GM12878 (cell line): ENCODE measurements at regions not wholly inside any gene's neighbourhood (a gene's known extent, or its start where the extent isn't known, plus 50 kb on each side); places are given as distances from the start of the nearest gene placed in this dataset.

Experiments
- ATAC-seq: fragments of 200-7000 bp; cut with Tn5 transposase; 3 replicates; pipeline ENCODE4 v1.9.1; 2020; ENCODE audit warnings: mild to moderate bottlenecking, moderate library complexity
- BruUV-seq: library from RNA; stranded (reverse); fragments of 400-500 nt; replicated peaks from 2 replicates; lab custom pipeline; 2021; lab: Mats Ljungman, UMichigan
- CTCF ChIA-PET: fragments of 300-600 bp; sonication (Branson Sonifier 250); formaldehyde crosslinking; extraction: SDS; loops from one replicate; lab custom pipeline; 2021; ENCODE audit warnings: inconsistent platforms; lab: Yijun Ruan, JAX
- POLR2A ChIA-PET: fragments of 350-600 bp; formaldehyde crosslinking; extraction: SDS; loops from one replicate; lab custom pipeline; 2021; ENCODE audit warnings: inconsistent platforms; lab: Charles Lee
- RAD21 ChIA-PET: fragments of 300-600 bp; sonication (Branson Sonifier 250); formaldehyde crosslinking; loops from one replicate; lab custom pipeline; 2023; ENCODE audit warnings: antibody characterized with exemption; ENCODE audit not compliant: unreplicated experiment; lab: Charles Lee
- SMC1A ChIA-PET: fragments of 300-600 bp; sonication (Branson Sonifier 250); formaldehyde crosslinking; loops from one replicate; lab custom pipeline; 2023; ENCODE audit not compliant: unreplicated experiment, uncharacterized antibody; lab: Charles Lee
- DNase-seq: peaks from one replicate; pipeline ENCODE4 v3.0.0-alpha.2; 2011; ENCODE audit warnings: low read depth, low spot score
- FAIRE-seq: peaks from 3 replicates; lab custom pipeline; 2011; peaks lifted over from hg19 to GRCh38; lab: Jason Lieb, UNC
- H2AFZ ChIP-seq: 2 replicates; pipeline ENCODE4 v1.6.0; 2011; ENCODE audit warnings: low read depth, low read length, control low read depth; ENCODE audit not compliant: control insufficient read depth
- H3K27ac ChIP-seq: 2 replicates; pipeline ENCODE4 v1.5.1; 2011; ENCODE audit warnings: control low read depth; ENCODE audit not compliant: control insufficient read depth, insufficient read depth
- H3K27me3 ChIP-seq, 2 experiments: replicated peaks in 1 of 2; 2 replicates each; pipeline versions ENCODE4 v1.6.0 to v1.6.1; 2011; ENCODE audit warnings: low read length in 1 of 2; ENCODE audit not compliant: control insufficient read depth in 2 of 2, insufficient read depth in 2 of 2
- H3K36me3 ChIP-seq, 2 experiments: 2 replicates each; pipeline ENCODE4 v1.5.1; 2011; ENCODE audit warnings: low read length in 1 of 2; ENCODE audit not compliant: control insufficient read depth in 2 of 2, insufficient read depth in 2 of 2
- H3K4me1 ChIP-seq: 2 replicates; pipeline ENCODE4 v1.6.1; 2011; ENCODE audit warnings: mild to moderate bottlenecking, low read length, moderate library complexity, mixed read lengths; ENCODE audit not compliant: control insufficient read depth, insufficient read depth
- H3K4me2 ChIP-seq: 2 replicates; pipeline ENCODE4 v1.6.0; 2011; ENCODE audit warnings: control low read depth; ENCODE audit not compliant: control insufficient read depth, insufficient read depth
- H3K4me3 ChIP-seq: fragments of 200-600 bp; sonication (generic); 2 replicates; pipeline ENCODE4 v1.5.1; 2016
- H3K79me2 ChIP-seq: 2 replicates; pipeline ENCODE4 v1.6.0; 2011; ENCODE audit warnings: low read length; ENCODE audit not compliant: control insufficient read depth, insufficient read depth
- H3K9ac ChIP-seq: 2 replicates; pipeline ENCODE4 v1.8.0; 2011; ENCODE audit warnings: low read length, control low read depth, mixed read lengths; ENCODE audit not compliant: control insufficient read depth, insufficient read depth
- H3K9me3 ChIP-seq: replicated peaks from 3 replicates; pipeline ENCODE4 v1.5.1; 2011; ENCODE audit warnings: mild to moderate bottlenecking, low read length; ENCODE audit not compliant: control insufficient read depth, insufficient read depth
- H4K20me1 ChIP-seq: 2 replicates; pipeline ENCODE4 v1.6.0; 2011; ENCODE audit not compliant: control insufficient read depth, insufficient read depth
- ATF7 ChIP-seq: fragments of 450-650 bp; IDR thresholded peaks from 2 replicates; pipeline ENCODE4 v1.6.1; 2016; ENCODE audit warnings: low read depth, mild to moderate bottlenecking
- EP300 ChIP-seq, 2 experiments: fragments of 150-350 bp in 1 of 2; IDR thresholded peaks; 2 replicates each; pipeline ENCODE4 v1.6.1; 2011 to 2012; ENCODE audit warnings: low read depth in 2 of 2, low read length in 2 of 2, borderline replicate concordance in 1 of 2, improper control_type of control experiment in 1 of 2, inconsistent platforms in 1 of 2; ENCODE audit not compliant: control insufficient read depth in 1 of 2
- FOXM1 ChIP-seq: IDR thresholded peaks from 2 replicates; pipeline ENCODE4 v1.6.1; 2012; ENCODE audit warnings: low read depth, mild to moderate bottlenecking, inconsistent platforms, low read length, moderate library complexity
- GABPA ChIP-seq: IDR thresholded peaks from 2 replicates; pipeline ENCODE4 v1.6.1; 2014; ENCODE audit warnings: antibody characterized with exemption, low read depth, mild to moderate bottlenecking, inconsistent platforms
- HDGF ChIP-seq: fragments of 450-650 bp; IDR thresholded peaks from 2 replicates; pipeline ENCODE4 v1.6.1; 2016; ENCODE audit warnings: antibody characterized with exemption
- NFIC ChIP-seq: IDR thresholded peaks from 2 replicates; pipeline ENCODE4 v1.6.1; 2012; ENCODE audit warnings: low read depth, mild to moderate bottlenecking, inconsistent platforms, low read length, moderate library complexity
- POLR2A ChIP-seq: IDR thresholded peaks from 2 replicates; pipeline ENCODE4 v1.6.1; 2011; ENCODE audit warnings: low read depth, mild to moderate bottlenecking, low read length
- RAD51 ChIP-seq: fragments of 450-650 bp; IDR thresholded peaks from 2 replicates; pipeline ENCODE4 v1.6.1; 2016; ENCODE audit warnings: moderate library complexity, mild to moderate bottlenecking, inconsistent platforms
- RFX5 ChIP-seq: IDR thresholded peaks from 2 replicates; pipeline ENCODE4 v1.6.1; 2011; ENCODE audit warnings: low read depth, low read length, improper control_type of control experiment
- SMAD5 ChIP-seq: IDR thresholded peaks from 2 replicates; pipeline ENCODE4 v1.6.1; 2016; ENCODE audit warnings: antibody characterized with exemption, low read depth
- WGBS: methylation state at CpG from one replicate; pipeline ENCODE4 v1.1.6; 2016; ENCODE audit warnings: low lambda C conversion rate; ENCODE audit not compliant: insufficient replicate concordance, insufficient coverage; ENCODE audit errors: missing lambda C conversion rate; 5-methylcytosine and 5-hydroxymethylcytosine counted together
- in situ Hi-C: fragments of 300-500 bp; cut with MboI; formaldehyde crosslinking; loops from 9 replicates; pipeline ENCODE4 v1.14.3; 2018; ENCODE audit warnings: mixed read lengths
- intact Hi-C: fragments of 100-400 bp; cut with micrococcal nuclease; formaldehyde crosslinking; loops from one replicate; pipeline ENCODE4 v1.14.2; 2022; ENCODE audit not compliant: unreplicated experiment
- TF ChIP-seq, protein P1 (sequence below): fragments of 450-650 bp; IDR thresholded peaks from 2 replicates; pipeline ENCODE4 v1.6.1; 2016; ENCODE audit warnings: mild to moderate bottlenecking, moderate library complexity, borderline replicate concordance
- TF ChIP-seq, protein P2 (sequence below): fragments of 450-650 bp; formaldehyde crosslinking; IDR thresholded peaks from 2 replicates; pipeline ENCODE4 v1.5.0; 2022; ENCODE audit warnings: mild to moderate bottlenecking, missing genetic modification characterization
- TF ChIP-seq, protein P3 (sequence below): fragments of 450-650 bp; IDR thresholded peaks from 2 replicates; pipeline ENCODE4 v1.6.1; 2017; ENCODE audit warnings: mild to moderate bottlenecking, moderate library complexity

DNA sequence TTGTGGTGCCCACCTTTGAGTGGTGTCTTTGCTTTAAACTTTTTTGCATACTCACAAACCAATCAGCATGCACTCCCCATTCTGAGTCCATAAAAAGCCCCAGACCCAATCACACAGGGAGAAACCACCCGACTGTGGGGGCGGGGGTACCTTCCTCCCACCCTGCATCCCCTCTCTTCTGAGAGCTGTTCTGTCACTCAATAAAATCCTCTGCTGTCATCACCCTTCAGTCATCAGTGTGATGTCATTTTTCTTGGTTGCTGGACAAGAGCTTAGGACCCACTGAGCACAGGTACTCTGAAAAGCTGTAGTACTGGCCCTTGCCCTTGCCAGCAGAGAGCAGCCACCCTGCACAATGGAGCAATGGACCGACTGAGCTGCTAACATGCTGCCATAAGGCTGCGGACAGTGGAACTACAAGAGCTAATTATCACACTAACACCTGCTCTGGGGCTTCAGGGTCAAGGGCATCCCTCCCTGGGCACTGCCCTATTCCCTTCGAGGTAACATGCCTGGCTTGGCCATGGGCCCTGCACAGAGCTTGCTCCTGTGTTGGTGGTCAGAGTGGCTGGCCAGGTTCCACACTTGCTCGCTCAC is 62.9 kb upstream of the PGRMC2 start:
- Histone ChIP-seq H3K27ac (no peak overlapping the region), H2AFZ (no peak overlapping the region), H3K27me3 (no peaks in the 10 kb centered on the region), H3K79me2 (no peaks in the 10 kb centered on the region), H3K9ac (no peak overlapping the region), H3K4me3 (no peak overlapping the region), H3K9me3 (no peaks in the 10 kb centered on the region), H4K20me1 (no peaks in the 10 kb centered on the region), H3K36me3 (no peaks in the 10 kb centered on the region), H3K4me2 (no peak overlapping the region), H3K4me1 (no peaks in the 10 kb centered on the region)
- in situ Hi-C loops = no loop called here
- BruUV-seq = no TSS peak
- DNase-seq (no peak), FAIRE-seq (no peak), ATAC-seq (no peak)
- POLR2A ChIA-PET = interaction anchor here (0.5 kb wide), 1 partner anchor 202 kb away, joined by 3 read pairs; no protein-coding TSS in a partner anchor
- WGBS = 81% methylated on average over 6 of the region's 6 CpGs
- SMC1A ChIA-PET = no interaction called here
- RAD21 ChIA-PET = no interaction called here
- intact Hi-C loops = no loop called here
- CTCF ChIA-PET = no interaction called here
- TF ChIP-seq ATF7 (no peak), RFX5 (no peak), NFIC (no peak), SMAD5 (no peak), GABPA (no peak), HDGF (no peak), POLR2A (no peak), EP300 (IDR thresholded peaks at IDR 0.05; ENCODE audit: borderline replicate concordance in 1 of 2, control insufficient read depth in 1 of 2, low read depth in 2 of 2, low read length in 2 of 2) (no peak), RAD51 (no peak), FOXM1 (no peak)
- TF ChIP-seq, protein P1, sequence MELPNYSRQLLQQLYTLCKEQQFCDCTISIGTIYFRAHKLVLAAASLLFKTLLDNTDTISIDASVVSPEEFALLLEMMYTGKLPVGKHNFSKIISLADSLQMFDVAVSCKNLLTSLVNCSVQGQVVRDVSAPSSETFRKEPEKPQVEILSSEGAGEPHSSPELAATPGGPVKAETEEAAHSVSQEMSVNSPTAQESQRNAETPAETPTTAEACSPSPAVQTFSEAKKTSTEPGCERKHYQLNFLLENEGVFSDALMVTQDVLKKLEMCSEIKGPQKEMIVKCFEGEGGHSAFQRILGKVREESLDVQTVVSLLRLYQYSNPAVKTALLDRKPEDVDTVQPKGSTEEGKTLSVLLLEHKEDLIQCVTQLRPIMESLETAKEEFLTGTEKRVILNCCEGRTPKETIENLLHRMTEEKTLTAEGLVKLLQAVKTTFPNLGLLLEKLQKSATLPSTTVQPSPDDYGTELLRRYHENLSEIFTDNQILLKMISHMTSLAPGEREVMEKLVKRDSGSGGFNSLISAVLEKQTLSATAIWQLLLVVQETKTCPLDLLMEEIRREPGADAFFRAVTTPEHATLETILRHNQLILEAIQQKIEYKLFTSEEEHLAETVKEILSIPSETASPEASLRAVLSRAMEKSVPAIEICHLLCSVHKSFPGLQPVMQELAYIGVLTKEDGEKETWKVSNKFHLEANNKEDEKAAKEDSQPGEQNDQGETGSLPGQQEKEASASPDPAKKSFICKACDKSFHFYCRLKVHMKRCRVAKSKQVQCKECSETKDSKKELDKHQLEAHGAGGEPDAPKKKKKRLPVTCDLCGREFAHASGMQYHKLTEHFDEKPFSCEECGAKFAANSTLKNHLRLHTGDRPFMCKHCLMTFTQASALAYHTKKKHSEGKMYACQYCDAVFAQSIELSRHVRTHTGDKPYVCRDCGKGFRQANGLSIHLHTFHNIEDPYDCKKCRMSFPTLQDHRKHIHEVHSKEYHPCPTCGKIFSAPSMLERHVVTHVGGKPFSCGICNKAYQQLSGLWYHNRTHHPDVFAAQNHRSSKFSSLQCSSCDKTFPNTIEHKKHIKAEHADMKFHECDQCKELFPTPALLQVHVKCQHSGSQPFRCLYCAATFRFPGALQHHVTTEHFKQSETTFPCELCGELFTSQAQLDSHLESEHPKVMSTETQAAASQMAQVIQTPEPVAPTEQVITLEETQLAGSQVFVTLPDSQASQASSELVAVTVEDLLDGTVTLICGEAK = no peak
- TF ChIP-seq, protein P2, sequence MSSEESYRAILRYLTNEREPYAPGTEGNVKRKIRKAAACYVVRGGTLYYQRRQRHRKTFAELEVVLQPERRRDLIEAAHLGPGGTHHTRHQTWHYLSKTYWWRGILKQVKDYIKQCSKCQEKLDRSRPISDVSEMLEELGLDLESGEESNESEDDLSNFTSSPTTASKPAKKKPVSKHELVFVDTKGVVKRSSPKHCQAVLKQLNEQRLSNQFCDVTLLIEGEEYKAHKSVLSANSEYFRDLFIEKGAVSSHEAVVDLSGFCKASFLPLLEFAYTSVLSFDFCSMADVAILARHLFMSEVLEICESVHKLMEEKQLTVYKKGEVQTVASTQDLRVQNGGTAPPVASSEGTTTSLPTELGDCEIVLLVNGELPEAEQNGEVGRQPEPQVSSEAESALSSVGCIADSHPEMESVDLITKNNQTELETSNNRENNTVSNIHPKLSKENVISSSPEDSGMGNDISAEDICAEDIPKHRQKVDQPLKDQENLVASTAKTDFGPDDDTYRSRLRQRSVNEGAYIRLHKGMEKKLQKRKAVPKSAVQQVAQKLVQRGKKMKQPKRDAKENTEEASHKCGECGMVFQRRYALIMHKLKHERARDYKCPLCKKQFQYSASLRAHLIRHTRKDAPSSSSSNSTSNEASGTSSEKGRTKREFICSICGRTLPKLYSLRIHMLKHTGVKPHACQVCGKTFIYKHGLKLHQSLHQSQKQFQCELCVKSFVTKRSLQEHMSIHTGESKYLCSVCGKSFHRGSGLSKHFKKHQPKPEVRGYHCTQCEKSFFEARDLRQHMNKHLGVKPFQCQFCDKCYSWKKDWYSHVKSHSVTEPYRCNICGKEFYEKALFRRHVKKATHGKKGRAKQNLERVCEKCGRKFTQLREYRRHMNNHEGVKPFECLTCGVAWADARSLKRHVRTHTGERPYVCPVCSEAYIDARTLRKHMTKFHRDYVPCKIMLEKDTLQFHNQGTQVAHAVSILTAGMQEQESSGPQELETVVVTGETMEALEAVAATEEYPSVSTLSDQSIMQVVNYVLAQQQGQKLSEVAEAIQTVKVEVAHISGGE = no peak
- TF ChIP-seq, protein P3, sequence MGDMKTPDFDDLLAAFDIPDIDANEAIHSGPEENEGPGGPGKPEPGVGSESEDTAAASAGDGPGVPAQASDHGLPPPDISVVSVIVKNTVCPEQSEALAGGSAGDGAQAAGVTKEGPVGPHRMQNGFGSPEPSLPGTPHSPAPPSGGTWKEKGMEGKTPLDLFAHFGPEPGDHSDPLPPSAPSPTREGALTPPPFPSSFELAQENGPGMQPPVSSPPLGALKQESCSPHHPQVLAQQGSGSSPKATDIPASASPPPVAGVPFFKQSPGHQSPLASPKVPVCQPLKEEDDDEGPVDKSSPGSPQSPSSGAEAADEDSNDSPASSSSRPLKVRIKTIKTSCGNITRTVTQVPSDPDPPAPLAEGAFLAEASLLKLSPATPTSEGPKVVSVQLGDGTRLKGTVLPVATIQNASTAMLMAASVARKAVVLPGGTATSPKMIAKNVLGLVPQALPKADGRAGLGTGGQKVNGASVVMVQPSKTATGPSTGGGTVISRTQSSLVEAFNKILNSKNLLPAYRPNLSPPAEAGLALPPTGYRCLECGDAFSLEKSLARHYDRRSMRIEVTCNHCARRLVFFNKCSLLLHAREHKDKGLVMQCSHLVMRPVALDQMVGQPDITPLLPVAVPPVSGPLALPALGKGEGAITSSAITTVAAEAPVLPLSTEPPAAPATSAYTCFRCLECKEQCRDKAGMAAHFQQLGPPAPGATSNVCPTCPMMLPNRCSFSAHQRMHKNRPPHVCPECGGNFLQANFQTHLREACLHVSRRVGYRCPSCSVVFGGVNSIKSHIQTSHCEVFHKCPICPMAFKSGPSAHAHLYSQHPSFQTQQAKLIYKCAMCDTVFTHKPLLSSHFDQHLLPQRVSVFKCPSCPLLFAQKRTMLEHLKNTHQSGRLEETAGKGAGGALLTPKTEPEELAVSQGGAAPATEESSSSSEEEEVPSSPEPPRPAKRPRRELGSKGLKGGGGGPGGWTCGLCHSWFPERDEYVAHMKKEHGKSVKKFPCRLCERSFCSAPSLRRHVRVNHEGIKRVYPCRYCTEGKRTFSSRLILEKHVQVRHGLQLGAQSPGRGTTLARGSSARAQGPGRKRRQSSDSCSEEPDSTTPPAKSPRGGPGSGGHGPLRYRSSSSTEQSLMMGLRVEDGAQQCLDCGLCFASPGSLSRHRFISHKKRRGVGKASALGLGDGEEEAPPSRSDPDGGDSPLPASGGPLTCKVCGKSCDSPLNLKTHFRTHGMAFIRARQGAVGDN = no peak
